SK-N-SH (cell line): ENCODE measurements at regions not wholly inside any gene's neighbourhood (a gene's known extent, or its start where the extent isn't known, plus 50 kb on each side); places are given as distances from the start of the nearest gene placed in this dataset.

Experiments used
- CTCF ChIA-PET: fragments of 300-600, 350-600 bp; formaldehyde crosslinking; extraction: SDS; loops from one replicate; lab custom pipeline; 2021; lab: Yijun Ruan, JAX
- POLR2A ChIA-PET: fragments of 350-600 bp; sonication (Branson Sonifier 250); formaldehyde crosslinking; extraction: SDS; loops from one replicate; lab custom pipeline; 2020; ENCODE audit warnings: antibody characterized with exemption, inconsistent platforms; lab: Yijun Ruan, JAX
- DNase-seq: peaks from one replicate; pipeline ENCODE4 v3.0.0; 2012
- H2AFZ ChIP-seq: fragments of 200-600 bp; sonication (generic); 2 replicates; pipeline ENCODE4 v1.8.1; 2016; ENCODE audit warnings: antibody characterized with exemption, mild to moderate bottlenecking, low read depth
- H3F3A ChIP-seq: fragments of 200-600 bp; sonication (generic); replicated peaks from 2 replicates; pipeline ENCODE3; 2016; ENCODE audit warnings: antibody characterized with exemption, mild to moderate bottlenecking; ENCODE audit not compliant: insufficient read depth
- H3K27ac ChIP-seq, 2 experiments: fragments of 200-500 bp in 1 of 2; fragments of 200-600 bp in 1 of 2; sonication (Bioruptor generic) in 1 of 2; sonication (generic), shearing (Covaris generic) in 1 of 2; 2 replicates each; pipeline versions ENCODE4 v1.5.1 to v1.6.1; 2014 to 2016; ENCODE audit warnings: low read depth in 2 of 2, inconsistent platforms in 1 of 2, low read length in 1 of 2, mild to moderate bottlenecking in 1 of 2, mixed read lengths in 1 of 2
- H3K27me3 ChIP-seq: fragments of 200-600 bp; sonication (generic), shearing (Covaris generic); 2 replicates; pipeline ENCODE4 v1.6.1; 2016; ENCODE audit warnings: mixed run types; ENCODE audit not compliant: insufficient read depth
- H3K36me3 ChIP-seq, 2 experiments: fragments of 200-500 bp in 1 of 2; fragments of 200-600 bp in 1 of 2; sonication (Bioruptor generic) in 1 of 2; sonication (generic) in 1 of 2; replicated peaks in 1 of 2; 2 replicates each; pipeline versions ENCODE3 to v1.5.1; 2014 to 2016; ENCODE audit warnings: low read length in 1 of 2, mild to moderate bottlenecking in 1 of 2; ENCODE audit not compliant: insufficient read depth in 2 of 2, control insufficient read depth in 1 of 2
- H3K4me1 ChIP-seq, 2 experiments: fragments of 200-500 bp in 1 of 2; fragments of 200-600 bp in 1 of 2; sonication (Bioruptor generic) in 1 of 2; sonication (generic), shearing (Covaris generic) in 1 of 2; 2 replicates each; pipeline versions ENCODE4 v1.5.1 to v1.6.1; 2014 to 2016; ENCODE audit warnings: low read depth in 1 of 2, low read length in 1 of 2, mixed run types in 1 of 2; ENCODE audit not compliant: insufficient read depth in 2 of 2, control insufficient read depth in 1 of 2
- H3K4me2 ChIP-seq: fragments of 200-600 bp; sonication (generic), shearing (Covaris generic); 2 replicates; pipeline ENCODE4 v1.6.1; 2017; ENCODE audit warnings: mixed run types
- H3K4me3 ChIP-seq, 2 experiments: fragments of 200-500 bp in 1 of 2; fragments of 200-600 bp in 1 of 2; sonication (Bioruptor generic) in 1 of 2; sonication (generic), shearing (Covaris generic) in 1 of 2; 2 replicates each; pipeline versions ENCODE4 v1.5.1 to v1.8.1; 2014 to 2016; ENCODE audit warnings: low read depth in 2 of 2, inconsistent platforms in 1 of 2, low read length in 1 of 2, mild to moderate bottlenecking in 1 of 2, mixed read lengths in 1 of 2, moderate library complexity in 1 of 2
- H3K79me2 ChIP-seq: fragments of 200-600 bp; sonication (generic); 2 replicates; pipeline ENCODE4 v1.8.1; 2017; ENCODE audit warnings: mild to moderate bottlenecking; ENCODE audit not compliant: insufficient read depth
- H3K9ac ChIP-seq: fragments of 200-600 bp; sonication (generic); 2 replicates; pipeline ENCODE4 v1.6.1; 2017; ENCODE audit warnings: mixed run types
- H3K9me2 ChIP-seq: fragments of 200-600 bp; sonication (generic); 2 replicates; pipeline ENCODE4 v1.6.1; 2017; ENCODE audit warnings: mixed run types
- H3K9me3 ChIP-seq: fragments of 200-600 bp; sonication (generic); 2 replicates; pipeline ENCODE4 v1.6.1; 2017; ENCODE audit warnings: mixed run types, mild to moderate bottlenecking, moderate library complexity
- H4K20me1 ChIP-seq: fragments of 200-600 bp; sonication (generic); 2 replicates; pipeline ENCODE4 v1.6.1; 2017; ENCODE audit warnings: mild to moderate bottlenecking, mixed run types; ENCODE audit not compliant: insufficient read depth
- EZH2phosphoT487 ChIP-seq: fragments of 200-600 bp; sonication (generic); IDR thresholded peaks from 2 replicates; pipeline ENCODE4 v1.6.1; 2017; ENCODE audit warnings: low read depth, mixed run types, mild to moderate bottlenecking, antibody characterized with exemption, moderate library complexity, borderline replicate concordance
- FOSL2 ChIP-seq: IDR thresholded peaks from 2 replicates; pipeline ENCODE4 v1.4.0; 2012; ENCODE audit warnings: low read depth, mild to moderate bottlenecking, moderate library complexity, borderline replicate concordance
- FOXM1 ChIP-seq: IDR thresholded peaks from 2 replicates; pipeline ENCODE4 v1.4.0; 2012; ENCODE audit warnings: low read depth, mild to moderate bottlenecking
- GABPA ChIP-seq: IDR thresholded peaks from 2 replicates; pipeline ENCODE4 v1.4.0; 2012; ENCODE audit warnings: low read depth, mild to moderate bottlenecking
- JUND ChIP-seq: IDR thresholded peaks from 2 replicates; pipeline ENCODE4 v1.4.0; 2012
- NRF1 ChIP-seq: IDR thresholded peaks from 2 replicates; pipeline ENCODE4 v1.6.1; 2012; ENCODE audit warnings: low read depth, mild to moderate bottlenecking, low read length
- RCOR1 ChIP-seq: fragments of 150-350 bp; IDR thresholded peaks from 2 replicates; pipeline ENCODE4 v1.6.1; 2017; ENCODE audit warnings: antibody characterized with exemption, low read length
- RXRA ChIP-seq: IDR thresholded peaks from 2 replicates; pipeline ENCODE4 v1.4.0; 2012; ENCODE audit warnings: low read depth, mild to moderate bottlenecking, borderline replicate concordance
- TCF12 ChIP-seq: IDR thresholded peaks from 2 replicates; pipeline ENCODE4 v1.4.0; 2012
- TEAD4 ChIP-seq: IDR thresholded peaks from 2 replicates; pipeline ENCODE4 v1.4.0; 2012; ENCODE audit warnings: mild to moderate bottlenecking, borderline replicate concordance; ENCODE audit not compliant: insufficient read depth
- YY1 ChIP-seq: IDR thresholded peaks from 2 replicates; pipeline ENCODE4 v1.4.0; 2012; ENCODE audit warnings: low read depth, mild to moderate bottlenecking
- WGBS: methylation state at CpG from one replicate; pipeline ENCODE4 v1.1.6; 2017; ENCODE audit warnings: low lambda C conversion rate; 5-methylcytosine and 5-hydroxymethylcytosine counted together
- TF ChIP-seq, protein P1 (sequence below): IDR thresholded peaks from 2 replicates; pipeline ENCODE4 v1.4.0; 2012; ENCODE audit warnings: low read depth, borderline replicate concordance
- TF ChIP-seq, protein P2 (sequence below): fragments of 150-350 bp; IDR thresholded peaks from 2 replicates; pipeline ENCODE4 v1.6.1; 2016; ENCODE audit warnings: mild to moderate bottlenecking, low read depth, low read length

DNA sequence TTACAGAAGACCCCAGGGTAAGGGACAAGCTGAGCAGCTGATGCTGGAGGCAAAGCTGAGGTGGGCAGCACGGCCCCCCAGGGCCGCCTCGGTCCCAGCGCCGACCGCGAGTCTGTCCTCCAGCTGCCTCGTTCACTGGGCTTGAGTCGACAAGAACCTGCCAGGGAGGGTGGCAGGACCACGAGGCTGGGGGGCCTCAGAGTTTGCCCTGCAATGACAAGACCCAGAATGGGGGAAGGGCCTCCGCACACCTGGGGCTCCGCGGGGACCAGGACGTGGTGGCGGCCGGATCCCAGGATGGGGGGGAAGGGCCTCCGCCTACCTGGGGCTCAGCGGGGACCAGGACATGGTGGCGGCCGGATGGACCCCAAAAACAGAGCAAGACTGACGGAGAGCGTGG is 53.9 kb upstream of the COL18A1 start (continued):
- TF ChIP-seq TEAD4 (no peak), EZH2phosphoT487 (no peak), FOXM1 (no peak), RCOR1 (no peak)

DNA sequence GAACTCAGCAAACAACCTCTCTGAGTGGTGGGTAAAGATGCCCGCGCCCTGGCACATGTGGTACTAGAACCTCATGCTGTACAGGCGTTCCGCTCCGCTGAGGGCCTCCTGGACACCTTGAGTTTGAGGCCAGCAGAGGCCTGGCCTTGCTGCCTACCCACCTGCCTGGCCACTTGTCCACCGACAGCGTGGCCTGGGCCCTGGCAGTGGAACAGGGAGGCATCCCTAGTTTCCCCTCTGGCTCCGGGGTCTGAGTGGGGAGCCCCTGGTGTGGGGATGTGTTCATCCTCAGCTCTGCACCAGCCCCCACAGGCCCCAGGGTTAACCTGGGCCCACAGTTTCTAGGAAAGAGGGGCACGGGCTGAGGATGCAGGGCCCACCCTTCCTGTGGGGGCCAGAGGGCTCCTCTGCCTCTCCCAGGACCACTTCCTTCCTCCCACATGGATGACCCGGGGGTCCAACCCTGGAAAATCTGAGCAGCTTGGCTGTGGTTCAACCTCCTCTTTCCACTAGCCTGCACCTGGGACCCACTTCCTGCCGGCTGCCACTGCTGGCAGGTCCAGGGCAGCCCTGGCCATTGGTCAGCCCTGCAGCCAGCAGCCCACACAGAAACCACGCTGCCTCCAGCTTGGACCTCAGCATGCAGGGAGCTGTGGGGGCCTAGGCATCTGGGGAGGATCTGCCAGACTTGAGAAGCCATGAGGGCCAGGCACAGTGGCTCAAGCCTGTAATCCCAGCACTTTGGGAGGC is 53.3 kb upstream of the COL18A1 start:
- H3K79me2 ChIP-seq, result no peaks in the 10 kb centered on the region
- no peak overlapping the region for H3K27ac ChIP-seq
- no peak for TF ChIP-seq TCF12
- TF ChIP-seq RXRA, result no peak
- TF ChIP-seq FOSL2, result no peak
- TF ChIP-seq, protein P1, sequence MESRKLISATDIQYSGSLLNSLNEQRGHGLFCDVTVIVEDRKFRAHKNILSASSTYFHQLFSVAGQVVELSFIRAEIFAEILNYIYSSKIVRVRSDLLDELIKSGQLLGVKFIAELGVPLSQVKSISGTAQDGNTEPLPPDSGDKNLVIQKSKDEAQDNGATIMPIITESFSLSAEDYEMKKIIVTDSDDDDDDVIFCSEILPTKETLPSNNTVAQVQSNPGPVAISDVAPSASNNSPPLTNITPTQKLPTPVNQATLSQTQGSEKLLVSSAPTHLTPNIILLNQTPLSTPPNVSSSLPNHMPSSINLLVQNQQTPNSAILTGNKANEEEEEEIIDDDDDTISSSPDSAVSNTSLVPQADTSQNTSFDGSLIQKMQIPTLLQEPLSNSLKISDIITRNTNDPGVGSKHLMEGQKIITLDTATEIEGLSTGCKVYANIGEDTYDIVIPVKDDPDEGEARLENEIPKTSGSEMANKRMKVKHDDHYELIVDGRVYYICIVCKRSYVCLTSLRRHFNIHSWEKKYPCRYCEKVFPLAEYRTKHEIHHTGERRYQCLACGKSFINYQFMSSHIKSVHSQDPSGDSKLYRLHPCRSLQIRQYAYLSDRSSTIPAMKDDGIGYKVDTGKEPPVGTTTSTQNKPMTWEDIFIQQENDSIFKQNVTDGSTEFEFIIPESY, result no peak
- TF ChIP-seq GABPA, result no peak
- TF ChIP-seq NRF1, result no peak
- TF ChIP-seq, protein P2, sequence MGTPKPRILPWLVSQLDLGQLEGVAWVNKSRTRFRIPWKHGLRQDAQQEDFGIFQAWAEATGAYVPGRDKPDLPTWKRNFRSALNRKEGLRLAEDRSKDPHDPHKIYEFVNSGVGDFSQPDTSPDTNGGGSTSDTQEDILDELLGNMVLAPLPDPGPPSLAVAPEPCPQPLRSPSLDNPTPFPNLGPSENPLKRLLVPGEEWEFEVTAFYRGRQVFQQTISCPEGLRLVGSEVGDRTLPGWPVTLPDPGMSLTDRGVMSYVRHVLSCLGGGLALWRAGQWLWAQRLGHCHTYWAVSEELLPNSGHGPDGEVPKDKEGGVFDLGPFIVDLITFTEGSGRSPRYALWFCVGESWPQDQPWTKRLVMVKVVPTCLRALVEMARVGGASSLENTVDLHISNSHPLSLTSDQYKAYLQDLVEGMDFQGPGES, result no peak
- TF ChIP-seq JUND, result no peak
- no peak for TF ChIP-seq YY1
- no peak overlapping the region for H3K4me2 ChIP-seq
- WGBS, result 40% methylated on average over 1 of the region's 12 CpGs
- no peak overlapping the region for H3K9ac ChIP-seq
- no peaks in the 10 kb centered on the region for H3K9me2 ChIP-seq
- H4K20me1 ChIP-seq, result no peaks in the 10 kb centered on the region
- H3K9me3 ChIP-seq, result no peaks in the 10 kb centered on the region
- no peak for DNase-seq
- H3K4me1 ChIP-seq, result peaks cover 10 to 29% of the 10 kb centered on the region in 2 experiments; a peak in 3 of 4 replicates
- POLR2A ChIA-PET, result no interaction called here
- H3K27me3 ChIP-seq, result no peaks in the 10 kb centered on the region
- no peaks in the 10 kb centered on the region for H3K36me3 ChIP-seq
- H3F3A ChIP-seq, result peaks cover 3% of the 10 kb centered on the region
- no peak overlapping the region for H3K4me3 ChIP-seq
- CTCF ChIA-PET, result interaction anchor here (2.2 kb wide), 1 partner anchor 59 kb away, joined by 8 read pairs; no protein-coding TSS in a partner anchor
- H2AFZ ChIP-seq, result no peak overlapping the region
